ENCODE measurements at regions not wholly inside any gene's neighbourhood (a gene's known extent, or its start where the extent isn't known, plus 50 kb on each side); places are given as distances from the start of the nearest gene placed in this dataset.

DNA sequence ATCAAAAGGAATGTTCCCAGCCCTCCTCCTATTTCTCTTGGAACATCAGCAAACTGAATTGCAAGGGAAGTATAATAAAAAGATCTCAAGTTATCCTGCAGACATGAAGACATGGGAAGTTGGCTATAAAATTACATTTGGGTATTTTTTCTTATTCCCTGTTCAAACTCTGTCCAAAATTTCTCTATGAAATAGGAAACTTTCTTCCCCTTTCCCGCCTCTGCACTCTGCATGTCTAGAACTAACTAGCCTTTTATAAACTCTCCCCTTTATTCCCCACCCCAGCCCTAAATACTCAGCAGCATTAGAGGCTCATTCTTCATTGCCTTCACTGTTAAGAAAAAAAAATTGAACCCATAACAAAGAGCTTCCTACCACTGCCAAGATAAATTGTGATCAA, 126.7 kb upstream of the EDNRA start:
- H3K27ac ChIP-seq (ENCODE audit: control insufficient read depth, insufficient read depth, low read length): no peak overlapping the region
- H3K79me2 ChIP-seq (ENCODE audit: control insufficient read depth, insufficient read depth, low read length): no peaks in the 10 kb centered on the region
- H3K4me1 ChIP-seq (ENCODE audit: control insufficient read depth, extremely low read depth, insufficient read depth, low read length): peaks cover 5% of the 10 kb centered on the region
- no peaks in the 10 kb centered on the region for H4K20me1 ChIP-seq (ENCODE audit: control insufficient read depth, extremely low read depth, insufficient read depth, low read length)
- H3K4me2 ChIP-seq (ENCODE audit: control insufficient read depth, extremely low read depth, insufficient read depth, low read depth, low read length): no peak overlapping the region
- no peaks in the 10 kb centered on the region for H3K36me3 ChIP-seq (ENCODE audit: control insufficient read depth in 2 of 2, extremely low read depth in 1 of 2, insufficient read depth in 2 of 2, low read length in 2 of 2)
- H3K9ac ChIP-seq (ENCODE audit: control insufficient read depth, extremely low read depth, insufficient read depth, low read length): no peak overlapping the region
- H2AFZ ChIP-seq (ENCODE audit: control insufficient read depth, low read length): no peak overlapping the region
- no peaks in the 10 kb centered on the region for H3K9me1 ChIP-seq (ENCODE audit: control insufficient read depth, extremely low read depth, insufficient read depth, low read length)
- DNase-seq (ENCODE audit: low read depth, low spot score) (no peak), FAIRE-seq (no peak)
- TF ChIP-seq EZH2 (IDR thresholded peaks at IDR 0.05; ENCODE audit: low read length): no peak
- TF ChIP-seq, protein P1, sequence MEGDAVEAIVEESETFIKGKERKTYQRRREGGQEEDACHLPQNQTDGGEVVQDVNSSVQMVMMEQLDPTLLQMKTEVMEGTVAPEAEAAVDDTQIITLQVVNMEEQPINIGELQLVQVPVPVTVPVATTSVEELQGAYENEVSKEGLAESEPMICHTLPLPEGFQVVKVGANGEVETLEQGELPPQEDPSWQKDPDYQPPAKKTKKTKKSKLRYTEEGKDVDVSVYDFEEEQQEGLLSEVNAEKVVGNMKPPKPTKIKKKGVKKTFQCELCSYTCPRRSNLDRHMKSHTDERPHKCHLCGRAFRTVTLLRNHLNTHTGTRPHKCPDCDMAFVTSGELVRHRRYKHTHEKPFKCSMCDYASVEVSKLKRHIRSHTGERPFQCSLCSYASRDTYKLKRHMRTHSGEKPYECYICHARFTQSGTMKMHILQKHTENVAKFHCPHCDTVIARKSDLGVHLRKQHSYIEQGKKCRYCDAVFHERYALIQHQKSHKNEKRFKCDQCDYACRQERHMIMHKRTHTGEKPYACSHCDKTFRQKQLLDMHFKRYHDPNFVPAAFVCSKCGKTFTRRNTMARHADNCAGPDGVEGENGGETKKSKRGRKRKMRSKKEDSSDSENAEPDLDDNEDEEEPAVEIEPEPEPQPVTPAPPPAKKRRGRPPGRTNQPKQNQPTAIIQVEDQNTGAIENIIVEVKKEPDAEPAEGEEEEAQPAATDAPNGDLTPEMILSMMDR (optimal IDR thresholded peaks at IDR 0.05 in 1 of 3, IDR thresholded peaks at IDR 0.05 in 1 of 3, conservative IDR thresholded peaks at IDR 0.05 in 1 of 3; ENCODE audit: extremely low read depth in 1 of 3, insufficient read depth in 2 of 3, low read length in 3 of 3): no peak
- H3K27me3 ChIP-seq (ENCODE audit: control insufficient read depth, extremely low read depth, insufficient read depth, low read length): no peaks in the 10 kb centered on the region
- dilution Hi-C loops (cut with MboI; ENCODE audit: extremely low pct_ligation_motif_present, low sequenced_read_pairs): no loop called here
- peaks cover 3% of the 10 kb centered on the region for H3K9me3 ChIP-seq (ENCODE audit: control insufficient read depth, low read depth, low read length)
- no peak overlapping the region for H3K4me3 ChIP-seq (ENCODE audit: control insufficient read depth in 2 of 3, extremely low read depth in 1 of 3, insufficient read depth in 2 of 3, low read depth in 1 of 3, low read length in 3 of 3)

DNA sequence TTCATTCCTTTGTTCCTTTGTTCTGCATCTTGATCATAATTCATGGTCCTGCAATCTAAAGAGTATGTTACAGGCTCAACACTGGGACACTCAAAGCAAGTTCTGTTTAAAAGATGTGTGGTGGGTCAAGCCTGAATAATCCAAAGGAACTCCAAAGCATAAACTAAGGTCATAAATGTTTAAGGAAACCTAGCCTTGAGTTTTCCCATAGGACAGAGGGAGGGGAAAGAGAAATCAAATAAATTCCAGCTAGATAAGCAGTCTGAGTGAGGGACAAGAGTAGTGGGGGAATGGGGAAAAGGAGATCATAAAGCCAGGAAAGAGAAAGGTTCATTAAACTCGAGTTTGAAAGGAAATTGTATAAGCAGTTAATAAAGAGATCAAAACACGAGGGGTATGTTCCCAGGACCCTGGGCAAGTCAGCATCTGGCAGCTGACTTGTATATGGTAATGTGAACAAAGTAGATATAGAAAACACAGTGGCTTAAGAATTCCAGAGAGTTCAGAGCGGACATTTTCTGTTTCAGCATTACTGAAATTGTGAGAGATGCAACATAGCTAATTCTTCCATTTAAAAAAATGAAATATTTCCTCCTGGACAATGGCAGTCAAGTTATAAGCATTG, 125.8 kb upstream of the EDNRA start:
- H3K4me2 ChIP-seq (ENCODE audit: control insufficient read depth, extremely low read depth, insufficient read depth, low read depth, low read length): no peak overlapping the region
- no peaks in the 10 kb centered on the region for H4K20me1 ChIP-seq (ENCODE audit: control insufficient read depth, extremely low read depth, insufficient read depth, low read length)
- no peaks in the 10 kb centered on the region for H3K27me3 ChIP-seq (ENCODE audit: control insufficient read depth, extremely low read depth, insufficient read depth, low read length)
- no peak for DNase-seq (ENCODE audit: low read depth, low spot score)
- H3K4me3 ChIP-seq (ENCODE audit: control insufficient read depth in 2 of 3, extremely low read depth in 1 of 3, insufficient read depth in 2 of 3, low read depth in 1 of 3, low read length in 3 of 3): no peak overlapping the region
- no peak overlapping the region for H3K9ac ChIP-seq (ENCODE audit: control insufficient read depth, extremely low read depth, insufficient read depth, low read length)
- H3K9me1 ChIP-seq (ENCODE audit: control insufficient read depth, extremely low read depth, insufficient read depth, low read length): no peaks in the 10 kb centered on the region
- H2AFZ ChIP-seq (ENCODE audit: control insufficient read depth, low read length): no peak overlapping the region
- no peak for FAIRE-seq
- no peaks in the 10 kb centered on the region for H3K79me2 ChIP-seq (ENCODE audit: control insufficient read depth, insufficient read depth, low read length)
- peaks cover 3% of the 10 kb centered on the region for H3K9me3 ChIP-seq (ENCODE audit: control insufficient read depth, low read depth, low read length)
- H3K4me1 ChIP-seq (ENCODE audit: control insufficient read depth, extremely low read depth, insufficient read depth, low read length): peaks cover 5% of the 10 kb centered on the region
- no peaks in the 10 kb centered on the region for H3K36me3 ChIP-seq (ENCODE audit: control insufficient read depth in 2 of 2, extremely low read depth in 1 of 2, insufficient read depth in 2 of 2, low read length in 2 of 2)
- TF ChIP-seq, protein P1 (optimal IDR thresholded peaks at IDR 0.05 in 1 of 3, IDR thresholded peaks at IDR 0.05 in 1 of 3, conservative IDR thresholded peaks at IDR 0.05 in 1 of 3; ENCODE audit: extremely low read depth in 1 of 3, insufficient read depth in 2 of 3, low read length in 3 of 3): no peak
- TF ChIP-seq EZH2 (IDR thresholded peaks at IDR 0.05; ENCODE audit: low read length): no peak
- dilution Hi-C loops (cut with MboI; ENCODE audit: extremely low pct_ligation_motif_present, low sequenced_read_pairs): no loop called here
- H3K27ac ChIP-seq (ENCODE audit: control insufficient read depth, insufficient read depth, low read length): no peak overlapping the region
